ENCODE measurements at regions not wholly inside any gene's neighbourhood (a gene's known extent, or its start where the extent isn't known, plus 50 kb on each side); places are given as distances from the start of the nearest gene placed in this dataset.
A peak's percentile ranks its signal among the peaks of the same experiment; 100 is the strongest.

- Mint-ChIP-seq H3K36me3 (ENCODE audit: low read depth) (peaks cover 4% of the 10 kb centered on the region; the same call in 1 of the 3 replicates), H3K9me3 (no peaks in the 10 kb centered on the region), H3K4me3 (no peak overlapping the region), H3K27ac (0 out of 2 replicates have a peak overlapping the region, but pooled peaks have one; percentile 19), H3K4me1 (peaks cover 25% of the 10 kb centered on the region), H3K27me3 (ENCODE audit: insufficient read depth, low read depth, poor library complexity) (no peaks in the 10 kb centered on the region)
- TF ChIP-seq EZH2 (IDR thresholded peaks at IDR 0.05; ENCODE audit: low read depth, unreplicated experiment) = no peak
- no peak for TF ChIP-seq POLR2AphosphoS5 (IDR thresholded peaks at IDR 0.05; ENCODE audit: low read depth)
- no peak for TF ChIP-seq EZH2phosphoT487 (IDR thresholded peaks at IDR 0.05; ENCODE audit: unreplicated experiment)
- TF ChIP-seq, protein P1, sequence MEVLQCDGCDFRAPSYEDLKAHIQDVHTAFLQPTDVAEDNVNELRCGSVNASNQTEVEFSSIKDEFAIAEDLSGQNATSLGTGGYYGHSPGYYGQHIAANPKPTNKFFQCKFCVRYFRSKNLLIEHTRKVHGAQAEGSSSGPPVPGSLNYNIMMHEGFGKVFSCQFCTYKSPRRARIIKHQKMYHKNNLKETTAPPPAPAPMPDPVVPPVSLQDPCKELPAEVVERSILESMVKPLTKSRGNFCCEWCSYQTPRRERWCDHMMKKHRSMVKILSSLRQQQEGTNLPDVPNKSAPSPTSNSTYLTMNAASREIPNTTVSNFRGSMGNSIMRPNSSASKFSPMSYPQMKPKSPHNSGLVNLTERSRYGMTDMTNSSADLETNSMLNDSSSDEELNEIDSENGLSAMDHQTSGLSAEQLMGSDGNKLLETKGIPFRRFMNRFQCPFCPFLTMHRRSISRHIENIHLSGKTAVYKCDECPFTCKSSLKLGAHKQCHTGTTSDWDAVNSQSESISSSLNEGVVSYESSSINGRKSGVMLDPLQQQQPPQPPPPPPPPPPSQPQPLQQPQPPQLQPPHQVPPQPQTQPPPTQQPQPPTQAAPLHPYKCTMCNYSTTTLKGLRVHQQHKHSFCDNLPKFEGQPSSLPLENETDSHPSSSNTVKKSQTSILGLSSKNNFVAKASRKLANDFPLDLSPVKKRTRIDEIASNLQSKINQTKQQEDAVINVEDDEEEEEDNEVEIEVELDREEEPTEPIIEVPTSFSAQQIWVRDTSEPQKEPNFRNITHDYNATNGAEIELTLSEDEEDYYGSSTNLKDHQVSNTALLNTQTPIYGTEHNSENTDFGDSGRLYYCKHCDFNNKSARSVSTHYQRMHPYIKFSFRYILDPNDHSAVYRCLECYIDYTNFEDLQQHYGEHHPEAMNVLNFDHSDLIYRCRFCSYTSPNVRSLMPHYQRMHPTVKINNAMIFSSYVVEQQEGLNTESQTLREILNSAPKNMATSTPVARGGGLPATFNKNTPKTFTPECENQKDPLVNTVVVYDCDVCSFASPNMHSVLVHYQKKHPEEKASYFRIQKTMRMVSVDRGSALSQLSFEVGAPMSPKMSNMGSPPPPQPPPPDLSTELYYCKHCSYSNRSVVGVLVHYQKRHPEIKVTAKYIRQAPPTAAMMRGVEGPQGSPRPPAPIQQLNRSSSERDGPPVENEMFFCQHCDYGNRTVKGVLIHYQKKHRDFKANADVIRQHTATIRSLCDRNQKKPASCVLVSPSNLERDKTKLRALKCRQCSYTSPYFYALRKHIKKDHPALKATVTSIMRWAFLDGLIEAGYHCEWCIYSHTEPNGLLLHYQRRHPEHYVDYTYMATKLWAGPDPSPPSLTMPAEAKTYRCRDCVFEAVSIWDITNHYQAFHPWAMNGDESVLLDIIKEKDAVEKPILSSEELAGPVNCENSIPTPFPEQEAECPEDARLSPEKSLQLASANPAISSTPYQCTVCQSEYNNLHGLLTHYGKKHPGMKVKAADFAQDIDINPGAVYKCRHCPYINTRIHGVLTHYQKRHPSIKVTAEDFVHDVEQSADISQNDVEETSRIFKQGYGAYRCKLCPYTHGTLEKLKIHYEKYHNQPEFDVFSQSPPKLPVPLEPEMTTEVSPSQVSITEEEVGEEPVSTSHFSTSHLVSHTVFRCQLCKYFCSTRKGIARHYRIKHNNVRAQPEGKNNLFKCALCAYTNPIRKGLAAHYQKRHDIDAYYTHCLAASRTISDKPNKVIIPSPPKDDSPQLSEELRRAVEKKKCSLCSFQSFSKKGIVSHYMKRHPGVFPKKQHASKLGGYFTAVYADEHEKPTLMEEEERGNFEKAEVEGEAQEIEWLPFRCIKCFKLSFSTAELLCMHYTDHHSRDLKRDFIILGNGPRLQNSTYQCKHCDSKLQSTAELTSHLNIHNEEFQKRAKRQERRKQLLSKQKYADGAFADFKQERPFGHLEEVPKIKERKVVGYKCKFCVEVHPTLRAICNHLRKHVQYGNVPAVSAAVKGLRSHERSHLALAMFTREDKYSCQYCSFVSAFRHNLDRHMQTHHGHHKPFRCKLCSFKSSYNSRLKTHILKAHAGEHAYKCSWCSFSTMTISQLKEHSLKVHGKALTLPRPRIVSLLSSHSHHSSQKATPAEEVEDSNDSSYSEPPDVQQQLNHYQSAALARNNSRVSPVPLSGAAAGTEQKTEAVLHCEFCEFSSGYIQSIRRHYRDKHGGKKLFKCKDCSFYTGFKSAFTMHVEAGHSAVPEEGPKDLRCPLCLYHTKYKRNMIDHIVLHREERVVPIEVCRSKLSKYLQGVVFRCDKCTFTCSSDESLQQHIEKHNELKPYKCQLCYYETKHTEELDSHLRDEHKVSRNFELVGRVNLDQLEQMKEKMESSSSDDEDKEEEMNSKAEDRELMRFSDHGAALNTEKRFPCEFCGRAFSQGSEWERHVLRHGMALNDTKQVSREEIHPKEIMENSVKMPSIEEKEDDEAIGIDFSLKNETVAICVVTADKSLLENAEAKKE (CRISPR knock-in tag; IDR thresholded peaks at IDR 0.05) = no peak
- no peak for TF ChIP-seq ZNF331 (CRISPR knock-in tag; IDR thresholded peaks at IDR 0.05; ENCODE audit: low read depth)
- no peak for TF ChIP-seq STAT1 (IDR thresholded peaks at IDR 0.05; ENCODE audit: unreplicated experiment)
- TF ChIP-seq, protein P2, sequence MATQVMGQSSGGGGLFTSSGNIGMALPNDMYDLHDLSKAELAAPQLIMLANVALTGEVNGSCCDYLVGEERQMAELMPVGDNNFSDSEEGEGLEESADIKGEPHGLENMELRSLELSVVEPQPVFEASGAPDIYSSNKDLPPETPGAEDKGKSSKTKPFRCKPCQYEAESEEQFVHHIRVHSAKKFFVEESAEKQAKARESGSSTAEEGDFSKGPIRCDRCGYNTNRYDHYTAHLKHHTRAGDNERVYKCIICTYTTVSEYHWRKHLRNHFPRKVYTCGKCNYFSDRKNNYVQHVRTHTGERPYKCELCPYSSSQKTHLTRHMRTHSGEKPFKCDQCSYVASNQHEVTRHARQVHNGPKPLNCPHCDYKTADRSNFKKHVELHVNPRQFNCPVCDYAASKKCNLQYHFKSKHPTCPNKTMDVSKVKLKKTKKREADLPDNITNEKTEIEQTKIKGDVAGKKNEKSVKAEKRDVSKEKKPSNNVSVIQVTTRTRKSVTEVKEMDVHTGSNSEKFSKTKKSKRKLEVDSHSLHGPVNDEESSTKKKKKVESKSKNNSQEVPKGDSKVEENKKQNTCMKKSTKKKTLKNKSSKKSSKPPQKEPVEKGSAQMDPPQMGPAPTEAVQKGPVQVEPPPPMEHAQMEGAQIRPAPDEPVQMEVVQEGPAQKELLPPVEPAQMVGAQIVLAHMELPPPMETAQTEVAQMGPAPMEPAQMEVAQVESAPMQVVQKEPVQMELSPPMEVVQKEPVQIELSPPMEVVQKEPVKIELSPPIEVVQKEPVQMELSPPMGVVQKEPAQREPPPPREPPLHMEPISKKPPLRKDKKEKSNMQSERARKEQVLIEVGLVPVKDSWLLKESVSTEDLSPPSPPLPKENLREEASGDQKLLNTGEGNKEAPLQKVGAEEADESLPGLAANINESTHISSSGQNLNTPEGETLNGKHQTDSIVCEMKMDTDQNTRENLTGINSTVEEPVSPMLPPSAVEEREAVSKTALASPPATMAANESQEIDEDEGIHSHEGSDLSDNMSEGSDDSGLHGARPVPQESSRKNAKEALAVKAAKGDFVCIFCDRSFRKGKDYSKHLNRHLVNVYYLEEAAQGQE (IDR thresholded peaks at IDR 0.05; ENCODE audit: unreplicated experiment) = no peak
- TF ChIP-seq CTCF (conservative IDR thresholded peaks at IDR 0.05; ENCODE audit: low read depth in 2 of 2) = no peak
- TF ChIP-seq ZNF114 (CRISPR knock-in tag; IDR thresholded peaks at IDR 0.05) = no peak
- no peak for TF ChIP-seq CREB1 (CRISPR knock-in tag; IDR thresholded peaks at IDR 0.05; ENCODE audit: low read depth)
- TF ChIP-seq ETS1 (IDR thresholded peaks at IDR 0.05) = no peak
- TF ChIP-seq NANOG (IDR thresholded peaks at IDR 0.05; ENCODE audit: borderline replicate concordance) = no peak
- no peak for TF ChIP-seq JUNB (IDR thresholded peaks at IDR 0.05; ENCODE audit: unreplicated experiment)
- H3K4me3 ChIP-seq = no peak overlapping the region
- no peaks in the 10 kb centered on the region for H3F3A ChIP-seq (replicated peaks; ENCODE audit: low read depth)
- H3K79me2 ChIP-seq (replicated peaks; ENCODE audit: insufficient read depth) = 0 out of 2 replicates have a peak, but pooled peaks cover 4% of the 10 kb centered on the region
- no peak overlapping the region for H3K27ac ChIP-seq (ENCODE audit: low read depth)
- no peaks in the 10 kb centered on the region for H3K36me3 ChIP-seq (ENCODE audit: insufficient read depth)
- no peaks in the 10 kb centered on the region for H3K9me2 ChIP-seq (ENCODE audit: insufficient read depth)
- H4K20me1 ChIP-seq (replicated peaks; ENCODE audit: insufficient read depth) = no peaks in the 10 kb centered on the region
- no peak overlapping the region for H2AFZ ChIP-seq
- 0 out of 2 replicates have a peak overlapping the region, but pooled peaks have one; percentile 36 for H3K4me2 ChIP-seq
- H3K4me1 ChIP-seq (ENCODE audit: insufficient read depth) = peaks cover 26% of the 10 kb centered on the region
- ATAC-seq = no peak
- DNase-seq (ENCODE audit: low spot score) = peak; percentile 17
- no peaks in the 10 kb centered on the region for H3K27me3 ChIP-seq (ENCODE audit: insufficient read depth)
Measured at GRCh38 chr4:103303011-103303410, 104.9 kb upstream of the CENPE start.
